Activated CD4-positive, alpha-beta T cell treated with anti-CD3 and anti-CD28 coated beads, Interleukin-2, amount 50 U/mL, for 24 hours (primary cell): ENCODE measurements at regions not wholly inside any gene's neighbourhood (a gene's known extent, or its start where the extent isn't known, plus 50 kb on each side); places are given as distances from the start of the nearest gene placed in this dataset.
"Not testable (repeated sequence)": the region's sequence is repeated elsewhere in the genome, so short reads cannot be mapped to it uniquely, and the experiment has no call there.

Experiments used
- DNase-seq, 2 donors: peaks; one replicate each; pipeline ENCODE4 v3.0.0-alpha.2; 2020; ENCODE audit warnings: low read depth in 1 of 2, low spot score in 1 of 2

GRCh38 chr12:87348071-87348470 is 681.1 kb downstream of the C12orf50 start:
- DNase-seq: no peak

DNA sequence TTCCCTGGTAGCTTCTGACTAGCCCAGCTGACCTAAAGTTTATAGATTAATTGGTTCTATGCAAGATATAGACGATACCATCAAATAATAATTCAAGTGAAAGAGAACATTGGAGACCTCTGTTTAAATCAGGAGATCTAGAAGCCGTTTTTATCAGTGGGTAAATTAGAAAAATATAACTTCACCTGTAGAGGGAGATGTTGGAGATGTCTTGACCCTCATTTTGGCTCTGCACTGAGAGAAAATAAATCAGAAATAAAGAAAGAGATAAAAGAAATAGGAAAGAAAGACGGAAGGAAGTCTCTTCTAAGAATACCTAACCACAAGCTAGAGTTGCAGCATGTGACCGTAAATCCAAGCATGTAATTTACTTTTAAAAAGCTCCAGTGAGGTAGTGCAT is 684.5 kb downstream of the C12orf50 start:
- no peak for DNase-seq

GRCh38 chr12:87338681-87339080 is 690.5 kb downstream of the C12orf50 start:
- DNase-seq: no peak

- DNase-seq: no peak
Measured at GRCh38 chr12:87336814-87337336, 692.3 kb downstream of the C12orf50 start.

GRCh38 chr12:87332987-87333726 is 696.0 kb downstream of the C12orf50 start:
- DNase-seq: no peak

- not testable (repeated sequence) for DNase-seq
Measured at GRCh38 chr12:87330071-87330555, 699.1 kb downstream of the C12orf50 start.

DNA sequence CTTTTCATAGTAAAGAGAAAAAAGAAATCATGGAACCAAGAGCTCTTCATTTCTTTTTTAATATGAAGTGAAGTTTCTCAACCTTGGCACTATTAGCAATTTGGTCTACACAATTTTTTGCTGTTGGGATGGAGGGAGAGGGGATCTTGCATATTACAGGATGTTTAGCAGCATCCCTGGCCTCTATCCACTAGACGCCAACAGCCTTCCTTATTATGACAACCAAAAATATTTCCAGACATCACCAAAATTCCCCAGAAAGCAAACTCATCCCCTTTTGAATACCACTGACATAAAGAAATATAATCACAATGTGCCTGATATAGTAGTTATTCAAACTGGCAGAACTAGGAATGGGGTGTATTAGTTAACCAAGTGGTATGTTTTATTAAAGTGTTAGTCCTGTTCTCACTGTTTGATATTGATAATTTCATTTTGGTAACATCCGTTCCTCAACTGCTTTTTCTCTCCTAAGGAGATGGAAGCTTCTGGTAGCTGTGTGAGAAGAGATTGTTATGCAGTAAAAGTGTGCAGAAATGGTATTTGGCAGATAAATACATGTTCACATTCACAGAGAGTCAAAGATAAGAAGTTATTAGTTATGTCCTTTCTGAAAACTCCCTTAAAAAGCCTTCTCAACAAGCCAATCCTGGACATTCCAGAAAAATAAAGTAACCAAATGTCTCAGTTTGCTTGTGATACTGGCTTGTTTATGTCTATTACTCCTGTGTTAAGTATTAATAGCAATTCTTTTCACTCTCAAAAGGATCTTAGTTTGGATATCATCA is 699.9 kb downstream of the C12orf50 start:
- DNase-seq: no peak

GRCh38 chr12:87323369-87323768 is 705.8 kb downstream of the C12orf50 start:
- no peak for DNase-seq

DNA sequence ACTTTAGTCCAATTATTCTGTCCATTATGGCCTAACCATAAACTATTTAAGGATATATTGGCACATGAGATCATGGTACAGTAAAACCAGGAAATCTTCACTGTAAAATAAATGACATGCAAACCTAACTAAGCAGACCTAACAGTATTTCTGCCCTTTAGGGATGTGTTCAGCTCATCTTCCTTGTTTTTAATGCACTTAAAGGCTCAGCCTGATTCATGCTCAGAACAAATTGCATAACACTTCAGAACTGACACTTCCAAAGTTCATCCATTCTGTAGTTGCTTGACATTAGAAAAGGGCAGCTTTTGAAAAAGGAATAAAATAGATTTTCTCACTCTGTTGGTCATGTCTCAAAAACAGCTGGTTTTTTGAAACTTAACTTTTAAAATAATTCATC is 708.5 kb downstream of the C12orf50 start:
- DNase-seq: no peak

DNA sequence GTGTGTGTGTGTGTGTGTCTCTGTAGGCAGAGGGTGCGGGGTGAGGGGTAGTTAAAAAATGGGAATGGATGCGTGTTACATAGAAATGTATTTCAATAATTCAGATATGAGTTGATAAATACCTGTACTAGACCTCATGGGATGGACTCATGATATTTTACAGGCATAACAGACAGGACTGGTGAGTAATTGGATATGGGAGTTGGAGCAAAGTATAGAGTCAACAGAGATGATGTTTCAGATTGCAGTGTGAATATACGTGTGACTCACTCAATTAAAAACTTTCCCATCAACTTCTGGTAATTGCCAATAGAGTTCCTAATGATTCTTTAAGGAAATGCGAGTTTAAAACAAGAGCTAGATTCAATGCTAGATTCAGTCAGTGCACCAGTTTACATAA is 711.9 kb downstream of the C12orf50 start:
- DNase-seq: no peak

DNA sequence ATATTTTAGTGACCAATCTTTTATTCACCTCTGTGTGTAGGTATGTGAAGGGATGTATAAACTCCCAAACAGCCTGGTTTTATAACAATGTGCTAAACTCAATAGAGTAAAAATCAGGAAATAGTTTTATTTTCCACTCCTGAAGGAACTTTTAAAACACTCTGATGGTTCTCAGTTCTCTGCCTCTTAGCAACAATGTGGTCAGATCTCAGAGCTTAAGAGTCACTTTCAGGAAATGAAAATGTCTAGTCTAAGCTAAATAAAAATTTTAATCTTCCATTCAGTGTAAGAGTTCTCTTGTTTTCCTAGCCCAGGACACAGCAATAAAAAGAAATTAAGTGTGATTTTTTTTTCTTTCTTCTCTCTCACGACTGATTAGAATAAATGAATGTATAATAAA is 718.0 kb downstream of the C12orf50 start:
- DNase-seq: no peak

- DNase-seq: no peak
Measured at GRCh38 chr12:87310126-87310525, 719.1 kb downstream of the C12orf50 start.

DNA sequence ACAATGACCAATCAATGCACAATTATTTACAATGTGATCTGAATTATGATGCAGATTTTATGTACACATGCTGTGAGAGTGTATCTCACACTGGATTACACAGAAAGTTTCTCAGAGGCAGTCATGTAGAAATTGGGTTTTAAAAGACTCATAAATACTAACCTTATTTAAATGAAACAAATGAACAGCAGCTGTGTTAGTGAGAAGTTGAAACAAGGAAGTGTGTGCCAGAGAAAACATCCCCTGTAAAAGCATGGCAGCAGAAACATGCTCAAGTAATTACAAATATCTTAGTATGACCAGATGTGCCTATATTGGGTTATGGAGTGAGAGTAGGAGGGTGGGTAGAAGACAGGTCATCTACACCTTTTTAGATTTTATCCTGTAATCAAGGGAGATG is 723.7 kb downstream of the C12orf50 start:
- no peak for DNase-seq

DNA sequence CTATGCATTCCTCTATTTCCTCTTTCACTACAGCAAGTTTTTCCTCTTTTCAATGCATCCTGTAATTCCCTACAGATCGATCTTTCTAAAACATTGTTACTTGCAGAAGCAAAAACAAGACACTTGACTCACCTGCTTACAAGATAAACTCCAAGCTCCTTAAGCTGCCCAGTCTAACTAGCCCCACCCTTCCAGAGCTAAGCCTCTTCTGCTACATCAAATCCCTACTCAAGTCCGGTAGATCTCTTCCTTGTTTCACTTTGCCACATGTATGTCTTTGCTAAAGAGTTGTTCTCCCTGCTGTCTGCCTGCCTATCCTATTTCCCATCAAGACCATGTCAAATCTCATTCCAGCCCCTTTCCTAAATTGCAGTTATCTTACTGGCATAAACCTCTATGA is 724.8 kb downstream of the C12orf50 start:
- no peak for DNase-seq

DNA sequence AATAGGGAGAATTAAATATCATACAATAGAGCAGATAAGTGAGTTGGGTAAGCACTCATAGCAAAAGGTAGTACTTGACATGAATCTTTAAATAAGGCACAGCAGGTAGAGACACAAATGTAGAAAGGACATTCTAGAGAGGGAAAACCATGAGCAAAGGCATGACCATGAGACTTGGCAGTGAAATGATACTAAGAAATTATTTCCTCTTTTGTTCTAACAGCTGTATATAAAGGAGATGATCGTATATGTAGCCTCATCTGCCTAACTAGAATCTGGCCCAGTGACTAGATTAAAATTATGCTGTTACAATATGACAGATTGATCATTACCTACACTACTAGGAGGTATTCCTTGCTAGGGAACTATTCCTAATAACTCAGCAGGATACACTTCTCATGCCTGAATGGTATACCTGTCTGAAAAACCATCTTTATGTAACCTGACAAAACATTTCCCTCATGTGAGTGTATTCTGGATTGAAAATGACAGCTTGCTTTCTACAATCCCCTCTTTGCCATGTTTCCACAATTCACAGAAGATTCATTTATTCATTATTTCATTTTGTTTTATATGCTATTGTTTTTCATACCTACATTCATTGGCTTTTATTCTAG is 725.7 kb downstream of the C12orf50 start:
- no peak for DNase-seq

- DNase-seq: no peak
Measured at GRCh38 chr12:87302126-87302745, 727.0 kb downstream of the C12orf50 start.

- no peak for DNase-seq
Measured at GRCh38 chr12:87290505-87290904, 738.7 kb downstream of the C12orf50 start.

DNA sequence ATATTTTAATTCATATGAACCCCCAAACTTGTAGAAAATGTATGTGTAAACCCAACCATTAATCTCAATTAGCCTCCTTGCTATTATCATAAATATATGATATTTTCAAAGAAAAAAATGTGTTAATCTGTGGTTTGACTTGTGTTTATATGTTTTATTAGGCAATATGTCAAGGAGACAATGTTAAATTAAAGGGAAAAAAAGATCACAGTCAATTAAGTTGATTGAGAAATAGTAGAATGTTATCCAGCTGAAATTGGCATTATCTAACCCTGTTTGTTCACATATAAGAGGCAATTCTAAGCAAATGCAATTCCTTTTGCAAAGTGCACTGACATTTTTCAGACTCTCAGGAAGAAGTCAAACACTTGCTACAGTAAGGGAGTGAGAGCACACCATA is 745.3 kb downstream of the C12orf50 start:
- DNase-seq: no peak

GRCh38 chr12:87283111-87283510 is 746.1 kb downstream of the C12orf50 start:
- DNase-seq: no peak

DNA sequence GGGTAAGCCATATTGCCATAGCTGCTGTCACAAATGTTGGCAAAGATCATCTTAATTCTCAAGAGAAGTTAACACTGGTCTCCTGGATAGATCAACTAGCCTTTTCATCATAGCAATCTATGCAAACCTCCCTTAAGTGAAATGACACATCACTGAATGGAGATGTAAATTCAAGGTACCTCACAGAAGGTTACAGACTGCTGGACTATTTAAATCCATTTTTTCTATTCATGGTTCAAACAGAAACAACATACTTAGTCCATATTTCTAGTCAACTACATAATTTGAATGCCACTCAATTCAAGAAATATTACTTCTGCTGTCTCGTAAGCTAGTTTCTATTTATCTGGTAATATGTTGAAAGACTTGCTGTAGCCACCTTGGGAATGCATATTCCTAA is 748.3 kb downstream of the C12orf50 start:
- no peak for DNase-seq

GRCh38 chr12:87280356-87280755 is 748.8 kb downstream of the C12orf50 start:
- DNase-seq: no peak
